IMR-90 (cell line): ENCODE measurements at regions not wholly inside any gene's neighbourhood (a gene's known extent, or its start where the extent isn't known, plus 50 kb on each side); places are given as distances from the start of the nearest gene placed in this dataset.

ENCODE experiments used
- CEBPB ChIP-seq: IDR thresholded peaks from 2 replicates; pipeline ENCODE4 v1.6.1; 2012; ENCODE audit warnings: low read depth, low read length, improper control_type of control experiment
- CHD1 ChIP-seq: IDR thresholded peaks from 2 replicates; pipeline ENCODE4 v1.6.1; 2012; ENCODE audit warnings: low read depth, low read length, improper control_type of control experiment
- CTCF ChIP-seq: conservative IDR thresholded peaks from 2 replicates; pipeline ENCODE4 v1.5.1; 2012; ENCODE audit warnings: mild to moderate bottlenecking, low read depth, low read length, improper control_type of control experiment
- FOS ChIP-seq: fragments of 150-350 bp; IDR thresholded peaks from 2 replicates; pipeline ENCODE4 v1.6.1; 2016; ENCODE audit warnings: low read depth, low read length
- MAFK ChIP-seq: IDR thresholded peaks from 2 replicates; pipeline ENCODE4 v1.6.1; 2012; ENCODE audit warnings: low read depth, low read length, improper control_type of control experiment
- MAZ ChIP-seq: IDR thresholded peaks from 2 replicates; pipeline ENCODE4 v1.6.1; 2012; ENCODE audit warnings: low read depth, mild to moderate bottlenecking, low read length, improper control_type of control experiment, moderate library complexity, borderline replicate concordance
- MXI1 ChIP-seq: IDR thresholded peaks from 2 replicates; pipeline ENCODE4 v1.6.1; 2012; ENCODE audit warnings: low read depth, mild to moderate bottlenecking, low read length, moderate library complexity, borderline replicate concordance
- POLR2A ChIP-seq: IDR thresholded peaks from 2 replicates; pipeline ENCODE4 v1.6.1; 2012; ENCODE audit warnings: mild to moderate bottlenecking, low read depth, low read length
- RAD21 ChIP-seq: IDR thresholded peaks from 2 replicates; pipeline ENCODE4 v1.6.1; 2012; ENCODE audit warnings: low read length, improper control_type of control experiment
- RCOR1 ChIP-seq: IDR thresholded peaks from 2 replicates; pipeline ENCODE4 v1.6.1; 2012; ENCODE audit warnings: mild to moderate bottlenecking, low read length, improper control_type of control experiment; ENCODE audit not compliant: insufficient replicate concordance
- RFX5 ChIP-seq: IDR thresholded peaks from 2 replicates; pipeline ENCODE4 v1.8.0; 2012; ENCODE audit warnings: low read depth, mild to moderate bottlenecking, low read length, moderate library complexity
- SMC3 ChIP-seq: fragments of 150-350 bp; IDR thresholded peaks from 2 replicates; pipeline ENCODE4 v1.6.1; 2016; ENCODE audit warnings: low read depth, mild to moderate bottlenecking, antibody characterized with exemption, low read length, moderate library complexity
- TF ChIP-seq, protein P1 (sequence below): fragments of 150-350 bp; IDR thresholded peaks from 2 replicates; pipeline ENCODE4 v1.6.1; 2017; ENCODE audit warnings: mild to moderate bottlenecking, antibody characterized with exemption, low read length, low read depth
- TF ChIP-seq, protein P2 (sequence below): fragments of 150-350 bp; IDR thresholded peaks from 2 replicates; pipeline ENCODE4 v1.6.1; 2016; ENCODE audit warnings: low read depth, mild to moderate bottlenecking, low read length, moderate library complexity, borderline replicate concordance

- TF ChIP-seq MAFK = no peak
- no peak for TF ChIP-seq CTCF
- TF ChIP-seq RCOR1 = no peak
- TF ChIP-seq MXI1 = no peak
- TF ChIP-seq, protein P1, sequence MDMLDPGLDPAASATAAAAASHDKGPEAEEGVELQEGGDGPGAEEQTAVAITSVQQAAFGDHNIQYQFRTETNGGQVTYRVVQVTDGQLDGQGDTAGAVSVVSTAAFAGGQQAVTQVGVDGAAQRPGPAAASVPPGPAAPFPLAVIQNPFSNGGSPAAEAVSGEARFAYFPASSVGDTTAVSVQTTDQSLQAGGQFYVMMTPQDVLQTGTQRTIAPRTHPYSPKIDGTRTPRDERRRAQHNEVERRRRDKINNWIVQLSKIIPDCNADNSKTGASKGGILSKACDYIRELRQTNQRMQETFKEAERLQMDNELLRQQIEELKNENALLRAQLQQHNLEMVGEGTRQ = no peak
- no peak for TF ChIP-seq RAD21
- TF ChIP-seq MAZ = no peak
- TF ChIP-seq POLR2A = no peak
- no peak for TF ChIP-seq CEBPB
- TF ChIP-seq SMC3 = no peak
- TF ChIP-seq FOS = no peak
- no peak for TF ChIP-seq CHD1
- no peak for TF ChIP-seq RFX5
- TF ChIP-seq, protein P2, sequence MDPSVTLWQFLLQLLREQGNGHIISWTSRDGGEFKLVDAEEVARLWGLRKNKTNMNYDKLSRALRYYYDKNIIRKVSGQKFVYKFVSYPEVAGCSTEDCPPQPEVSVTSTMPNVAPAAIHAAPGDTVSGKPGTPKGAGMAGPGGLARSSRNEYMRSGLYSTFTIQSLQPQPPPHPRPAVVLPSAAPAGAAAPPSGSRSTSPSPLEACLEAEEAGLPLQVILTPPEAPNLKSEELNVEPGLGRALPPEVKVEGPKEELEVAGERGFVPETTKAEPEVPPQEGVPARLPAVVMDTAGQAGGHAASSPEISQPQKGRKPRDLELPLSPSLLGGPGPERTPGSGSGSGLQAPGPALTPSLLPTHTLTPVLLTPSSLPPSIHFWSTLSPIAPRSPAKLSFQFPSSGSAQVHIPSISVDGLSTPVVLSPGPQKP = no peak
Measured at GRCh38 chr4:30461218-30461617, 259.0 kb upstream of the PCDH7 start.
